ENCODE measurements at regions not wholly inside any gene's neighbourhood (a gene's known extent, or its start where the extent isn't known, plus 50 kb on each side); places are given as distances from the start of the nearest gene placed in this dataset.

DNA sequence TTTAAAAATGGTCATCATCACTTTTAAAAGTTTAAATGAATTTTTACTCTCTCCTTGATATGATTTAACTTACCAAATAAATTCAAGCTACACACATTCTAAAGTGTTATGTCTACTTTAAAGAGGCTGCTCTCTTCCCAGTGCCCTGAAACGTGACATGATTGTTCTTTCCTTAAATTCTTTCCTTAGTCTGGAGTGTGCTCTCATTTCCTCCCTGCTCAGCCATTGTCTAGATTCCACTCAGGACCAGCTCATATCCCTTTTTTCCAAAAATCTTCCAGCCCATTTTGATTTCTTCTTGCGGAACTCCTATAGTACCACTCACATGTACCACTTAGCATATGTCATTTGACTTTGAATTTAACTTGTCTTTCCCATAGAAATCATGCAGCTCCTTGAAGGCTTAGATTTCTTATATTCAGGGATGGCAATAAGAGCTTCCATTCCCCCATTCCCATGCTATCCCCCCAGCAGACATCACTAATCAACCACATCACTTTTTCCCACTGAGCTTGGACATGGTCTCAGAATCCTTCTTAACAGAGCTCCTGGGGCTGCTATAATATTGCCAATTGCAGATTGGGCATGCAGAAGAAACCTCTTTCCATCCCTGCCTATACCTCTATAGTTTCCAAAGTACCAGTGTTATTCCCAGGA is 54.7 kb upstream of the ITPKB start:
- H3K4me1 ChIP-seq (ENCODE audit: control insufficient read depth in 4 of 4, insufficient read depth in 4 of 4, low read length in 3 of 4): no peaks in the 10 kb centered on the region
- TF ChIP-seq, protein P1, sequence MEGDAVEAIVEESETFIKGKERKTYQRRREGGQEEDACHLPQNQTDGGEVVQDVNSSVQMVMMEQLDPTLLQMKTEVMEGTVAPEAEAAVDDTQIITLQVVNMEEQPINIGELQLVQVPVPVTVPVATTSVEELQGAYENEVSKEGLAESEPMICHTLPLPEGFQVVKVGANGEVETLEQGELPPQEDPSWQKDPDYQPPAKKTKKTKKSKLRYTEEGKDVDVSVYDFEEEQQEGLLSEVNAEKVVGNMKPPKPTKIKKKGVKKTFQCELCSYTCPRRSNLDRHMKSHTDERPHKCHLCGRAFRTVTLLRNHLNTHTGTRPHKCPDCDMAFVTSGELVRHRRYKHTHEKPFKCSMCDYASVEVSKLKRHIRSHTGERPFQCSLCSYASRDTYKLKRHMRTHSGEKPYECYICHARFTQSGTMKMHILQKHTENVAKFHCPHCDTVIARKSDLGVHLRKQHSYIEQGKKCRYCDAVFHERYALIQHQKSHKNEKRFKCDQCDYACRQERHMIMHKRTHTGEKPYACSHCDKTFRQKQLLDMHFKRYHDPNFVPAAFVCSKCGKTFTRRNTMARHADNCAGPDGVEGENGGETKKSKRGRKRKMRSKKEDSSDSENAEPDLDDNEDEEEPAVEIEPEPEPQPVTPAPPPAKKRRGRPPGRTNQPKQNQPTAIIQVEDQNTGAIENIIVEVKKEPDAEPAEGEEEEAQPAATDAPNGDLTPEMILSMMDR (IDR thresholded peaks at IDR 0.05; ENCODE audit: low read depth, low read length, missing input control): no peak
- no peak for TF ChIP-seq RXRA (IDR thresholded peaks at IDR 0.05)
- TF ChIP-seq TAF1 (conservative IDR thresholded peaks at IDR 0.05): no peak
- TF ChIP-seq HNF4G (IDR thresholded peaks at IDR 0.05): no peak
- TF ChIP-seq REST (IDR thresholded peaks at IDR 0.05): no peak
- TF ChIP-seq JUND (IDR thresholded peaks at IDR 0.05): no peak
- TF ChIP-seq, protein P2, sequence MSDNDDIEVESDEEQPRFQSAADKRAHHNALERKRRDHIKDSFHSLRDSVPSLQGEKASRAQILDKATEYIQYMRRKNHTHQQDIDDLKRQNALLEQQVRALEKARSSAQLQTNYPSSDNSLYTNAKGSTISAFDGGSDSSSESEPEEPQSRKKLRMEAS (IDR thresholded peaks at IDR 0.05): no peak
- no peak for TF ChIP-seq GABPA (IDR thresholded peaks at IDR 0.05 in 1 of 2, conservative IDR thresholded peaks at IDR 0.05 in 1 of 2)
- no peaks in the 10 kb centered on the region for H3K36me3 ChIP-seq (ENCODE audit: control insufficient read depth in 4 of 4, insufficient read depth in 3 of 4, low read depth in 1 of 4, low read length in 3 of 4)
- H3K9me3 ChIP-seq (ENCODE audit: control insufficient read depth in 4 of 4, low read length in 3 of 4): no peaks in the 10 kb centered on the region
- no peak for DNase-seq (ENCODE audit: low spot score)
- no peak overlapping the region for H3K4me3 ChIP-seq (ENCODE audit: low read depth in 1 of 3, low read length in 3 of 3)
- WGBS: 76% methylated on average over 2 of the region's 2 CpGs
- H3K9ac ChIP-seq (ENCODE audit: low read depth in 1 of 2, low read length in 2 of 2): no peak overlapping the region
- no peak overlapping the region for H3K27ac ChIP-seq (ENCODE audit: low read depth in 1 of 2, low read length in 2 of 2)
- no peaks in the 10 kb centered on the region for H3K27me3 ChIP-seq (ENCODE audit: control insufficient read depth in 4 of 4, insufficient read depth in 4 of 4, low read length in 3 of 4)

GRCh38 chr1:226792368-226792767 is 53.3 kb upstream of the ITPKB start:
- H3K9me3 ChIP-seq (ENCODE audit: control insufficient read depth in 4 of 4, low read length in 3 of 4): no peaks in the 10 kb centered on the region
- TF ChIP-seq TAF1 (conservative IDR thresholded peaks at IDR 0.05): no peak
- no peaks in the 10 kb centered on the region for H3K27me3 ChIP-seq (ENCODE audit: control insufficient read depth in 4 of 4, insufficient read depth in 4 of 4, low read length in 3 of 4)
- H3K4me1 ChIP-seq (ENCODE audit: control insufficient read depth in 4 of 4, insufficient read depth in 4 of 4, low read length in 3 of 4): no peaks in the 10 kb centered on the region
- no peak overlapping the region for H3K27ac ChIP-seq (ENCODE audit: low read depth in 1 of 2, low read length in 2 of 2)
- no peak for DNase-seq (ENCODE audit: low spot score)
- H3K9ac ChIP-seq (ENCODE audit: low read depth in 1 of 2, low read length in 2 of 2): no peak overlapping the region
- H3K4me3 ChIP-seq (ENCODE audit: low read depth in 1 of 3, low read length in 3 of 3): no peak overlapping the region
- no peaks in the 10 kb centered on the region for H3K36me3 ChIP-seq (ENCODE audit: control insufficient read depth in 4 of 4, insufficient read depth in 3 of 4, low read depth in 1 of 4, low read length in 3 of 4)
- WGBS: 97% methylated on average over 1 of the region's 1 CpG

DNA sequence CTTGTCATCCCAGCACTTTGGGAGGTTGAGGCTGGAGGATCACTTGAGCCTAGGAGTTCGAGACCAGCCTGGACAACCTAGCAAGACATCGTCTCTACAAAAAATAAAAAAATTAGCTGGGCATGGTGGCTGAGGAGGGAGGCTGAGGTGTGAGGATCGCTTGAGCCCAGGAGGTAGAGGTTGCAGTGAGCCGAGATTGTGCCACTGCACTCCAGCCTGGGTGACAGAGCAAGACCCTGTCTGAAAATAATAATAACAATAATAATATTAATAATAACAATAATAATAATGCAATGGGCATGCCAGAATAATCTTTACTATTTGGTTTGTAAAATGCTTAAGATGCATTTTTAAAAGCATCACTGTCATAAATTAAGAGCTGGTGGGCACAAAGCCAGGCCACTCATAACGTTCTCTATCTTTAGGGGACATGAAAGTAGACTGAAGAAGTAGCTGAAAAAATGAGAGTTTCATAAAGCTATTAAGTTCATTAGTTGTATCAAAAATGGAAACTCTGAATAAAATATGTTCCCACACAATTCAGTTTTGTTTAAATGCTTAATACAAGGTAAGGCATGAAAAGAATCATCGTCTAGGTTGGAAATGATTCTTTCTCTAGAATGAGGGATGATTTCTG is 51.6 kb upstream of the ITPKB start:
- no peaks in the 10 kb centered on the region for H3K4me1 ChIP-seq (ENCODE audit: control insufficient read depth in 4 of 4, insufficient read depth in 4 of 4, low read length in 3 of 4)
- WGBS: 76% methylated on average over 6 of the region's 6 CpGs

More for the DNA sequence above, 51.6 kb upstream of the ITPKB start:
- Histone ChIP-seq H3K27ac (ENCODE audit: low read depth in 1 of 2, low read length in 2 of 2) (no peak overlapping the region), H3K27me3 (ENCODE audit: control insufficient read depth in 4 of 4, insufficient read depth in 4 of 4, low read length in 3 of 4) (no peaks in the 10 kb centered on the region), H3K36me3 (ENCODE audit: control insufficient read depth in 4 of 4, insufficient read depth in 3 of 4, low read depth in 1 of 4, low read length in 3 of 4) (no peaks in the 10 kb centered on the region), H3K9ac (ENCODE audit: low read depth in 1 of 2, low read length in 2 of 2) (no peak overlapping the region), H3K9me3 (ENCODE audit: control insufficient read depth in 4 of 4, low read length in 3 of 4) (no peaks in the 10 kb centered on the region), H3K4me3 (ENCODE audit: low read depth in 1 of 3, low read length in 3 of 3) (no peak overlapping the region)
- DNase-seq (ENCODE audit: low spot score): no peak
- no peak for TF ChIP-seq JUND (IDR thresholded peaks at IDR 0.05)

Measured in liver (tissue), 8 donors.